Subcutaneous abdominal adipose tissue (tissue), 5 donors: ENCODE measurements at regions not wholly inside any gene's neighbourhood (a gene's known extent, or its start where the extent isn't known, plus 50 kb on each side); places are given as distances from the start of the nearest gene placed in this dataset.

ENCODE experiments used
- H3K27ac ChIP-seq: one replicate; pipeline ENCODE4 v1.7.0; 2013; ENCODE audit warnings: low read depth, mild to moderate bottlenecking, inconsistent platforms, low read length, moderate library complexity
- H3K27me3 ChIP-seq, 5 donors: one replicate each; pipeline ENCODE4 v1.7.0; 2013; ENCODE audit warnings: low read length in 5 of 5, inconsistent platforms in 1 of 5; ENCODE audit not compliant: control insufficient read depth in 5 of 5, insufficient read depth in 4 of 5
- H3K36me3 ChIP-seq, 5 donors: one replicate each; pipeline ENCODE4 v1.7.0; 2013; ENCODE audit warnings: low read length in 5 of 5; ENCODE audit not compliant: control insufficient read depth in 5 of 5, insufficient read depth in 5 of 5
- H3K4me1 ChIP-seq, 5 donors: one replicate each; pipeline ENCODE4 v1.7.0; 2013; ENCODE audit warnings: low read length in 5 of 5, mild to moderate bottlenecking in 3 of 5, moderate library complexity in 1 of 5; ENCODE audit not compliant: control insufficient read depth in 5 of 5, insufficient read depth in 5 of 5
- H3K4me3 ChIP-seq, 5 donors: one replicate each; pipeline ENCODE4 v1.7.0; 2013; ENCODE audit warnings: low read length in 5 of 5, low read depth in 1 of 5
- H3K9ac ChIP-seq, 5 donors: one replicate each; pipeline ENCODE4 v1.7.0; 2013; ENCODE audit warnings: low read length in 5 of 5, mild to moderate bottlenecking in 4 of 5, moderate library complexity in 3 of 5
- H3K9me3 ChIP-seq, 5 donors: one replicate each; pipeline ENCODE4 v1.7.0; 2013; ENCODE audit warnings: low read length in 5 of 5; ENCODE audit not compliant: control insufficient read depth in 5 of 5
- donor health status: healthy.
- donor health status: healthy.
- donor health status: healthy.
- donor health status: healthy.
- donor health status: healthy.

GRCh38 chr18:29311580-29311979, 1134.7 kb upstream of the CDH2 start:
- Histone ChIP-seq H3K9me3 (no peaks in the 10 kb centered on the region), H3K4me1 (no peaks in the 10 kb centered on the region)

GRCh38 chr18:29309366-29309765, 1132.4 kb upstream of the CDH2 start:
- Histone ChIP-seq H3K4me3 (no peak overlapping the region), H3K27me3 (no peaks in the 10 kb centered on the region), H3K9ac (no peak overlapping the region), H3K27ac (no peak overlapping the region), H3K36me3 (no peaks in the 10 kb centered on the region), H3K9me3 (no peaks in the 10 kb centered on the region), H3K4me1 (no peaks in the 10 kb centered on the region)

More at GRCh38 chr18:29311580-29311979, 1134.7 kb upstream of the CDH2 start:
- Histone ChIP-seq H3K9ac (no peak overlapping the region), H3K36me3 (no peaks in the 10 kb centered on the region), H3K27me3 (no peaks in the 10 kb centered on the region), H3K4me3 (no peak overlapping the region), H3K27ac (no peak overlapping the region)

- no peak overlapping the region for H3K9ac ChIP-seq
- no peaks in the 10 kb centered on the region for H3K9me3 ChIP-seq
- H3K4me1 ChIP-seq: no peaks in the 10 kb centered on the region
- no peaks in the 10 kb centered on the region for H3K27me3 ChIP-seq
- H3K27ac ChIP-seq: no peak overlapping the region
- H3K4me3 ChIP-seq: no peak overlapping the region
- no peaks in the 10 kb centered on the region for H3K36me3 ChIP-seq
Measured at GRCh38 chr18:29307982-29308381, 1131.1 kb upstream of the CDH2 start.

- no peak overlapping the region for H3K4me3 ChIP-seq
- no peaks in the 10 kb centered on the region for H3K27me3 ChIP-seq
- no peak overlapping the region for H3K9ac ChIP-seq
- H3K9me3 ChIP-seq: no peaks in the 10 kb centered on the region
- H3K36me3 ChIP-seq: no peaks in the 10 kb centered on the region
- H3K4me1 ChIP-seq: no peaks in the 10 kb centered on the region
- H3K27ac ChIP-seq: no peak overlapping the region
Measured at GRCh38 chr18:29307231-29307630, 1130.3 kb upstream of the CDH2 start.

- H3K9ac ChIP-seq: no peak overlapping the region
- H3K9me3 ChIP-seq: no peaks in the 10 kb centered on the region
- no peak overlapping the region for H3K27ac ChIP-seq
- H3K36me3 ChIP-seq: no peaks in the 10 kb centered on the region
- no peak overlapping the region for H3K4me3 ChIP-seq
- H3K27me3 ChIP-seq: no peaks in the 10 kb centered on the region
- H3K4me1 ChIP-seq: no peaks in the 10 kb centered on the region
Measured at GRCh38 chr18:29305516-29305915, 1128.6 kb upstream of the CDH2 start.

GRCh38 chr18:29301048-29301447, 1124.1 kb upstream of the CDH2 start:
- H3K4me3 ChIP-seq: no peak overlapping the region
- H3K27ac ChIP-seq: no peak overlapping the region
- H3K36me3 ChIP-seq: no peaks in the 10 kb centered on the region
- H3K4me1 ChIP-seq: no peaks in the 10 kb centered on the region
- H3K9ac ChIP-seq: no peak overlapping the region
- no peaks in the 10 kb centered on the region for H3K9me3 ChIP-seq
- H3K27me3 ChIP-seq: no peaks in the 10 kb centered on the region

- Histone ChIP-seq H3K4me1 (no peaks in the 10 kb centered on the region), H3K9me3 (peaks cover 0 to 5% (median 0%) of the 10 kb centered on the region in 5 donors), H3K9ac (no peak overlapping the region), H3K27me3 (no peaks in the 10 kb centered on the region), H3K4me3 (no peak overlapping the region), H3K36me3 (no peaks in the 10 kb centered on the region), H3K27ac (no peak overlapping the region)
Measured at GRCh38 chr18:29285471-29285870, 1108.5 kb upstream of the CDH2 start.

- Histone ChIP-seq H3K36me3 (no peaks in the 10 kb centered on the region), H3K27ac (no peak overlapping the region), H3K9ac (no peak overlapping the region), H3K4me3 (no peak overlapping the region), H3K27me3 (no peaks in the 10 kb centered on the region), H3K9me3 (no peaks in the 10 kb centered on the region), H3K4me1 (no peaks in the 10 kb centered on the region)
Measured at GRCh38 chr18:29271501-29271900, 1094.6 kb upstream of the CDH2 start.

- Histone ChIP-seq H3K9ac (no peak overlapping the region), H3K36me3 (no peaks in the 10 kb centered on the region), H3K27me3 (no peaks in the 10 kb centered on the region), H3K9me3 (peaks cover 0 to 3% (median 0%) of the 10 kb centered on the region in 5 donors), H3K4me1 (no peaks in the 10 kb centered on the region), H3K4me3 (no peak overlapping the region), H3K27ac (no peak overlapping the region)
Measured at GRCh38 chr18:29259838-29260237, 1082.9 kb upstream of the CDH2 start.

- Histone ChIP-seq H3K4me1 (no peaks in the 10 kb centered on the region), H3K4me3 (no peak overlapping the region), H3K27me3 (no peaks in the 10 kb centered on the region), H3K27ac (no peak overlapping the region), H3K9me3 (no peaks in the 10 kb centered on the region), H3K9ac (no peak overlapping the region), H3K36me3 (no peaks in the 10 kb centered on the region)
Measured at GRCh38 chr18:29254123-29254522, 1077.2 kb upstream of the CDH2 start.

- Histone ChIP-seq H3K4me3 (no peak overlapping the region), H3K9me3 (no peaks in the 10 kb centered on the region), H3K9ac (no peak overlapping the region), H3K27ac (no peak overlapping the region), H3K27me3 (no peaks in the 10 kb centered on the region), H3K36me3 (no peaks in the 10 kb centered on the region), H3K4me1 (no peaks in the 10 kb centered on the region)
Measured at GRCh38 chr18:29251681-29252080, 1074.8 kb upstream of the CDH2 start.
